PC-9 (cell line): ENCODE measurements at regions not wholly inside any gene's neighbourhood (a gene's known extent, or its start where the extent isn't known, plus 50 kb on each side); places are given as distances from the start of the nearest gene placed in this dataset.

Source experiments
- BruUV-seq: library from RNA; stranded (reverse); fragments of 400-500 nt; replicated peaks from 2 replicates; lab custom pipeline; 2021; lab: Mats Ljungman, UMichigan
- CTCF ChIA-PET: fragments of 300-600 bp; sonication (Branson Sonifier 250); formaldehyde crosslinking; loops from one replicate; lab custom pipeline; 2022; ENCODE audit warnings: antibody characterized with exemption; lab: Charles Lee
- POLR2A ChIA-PET: fragments of 300-600 bp; sonication (Branson Sonifier 250); formaldehyde crosslinking; loops from one replicate; lab custom pipeline; 2022; ENCODE audit warnings: antibody characterized with exemption; ENCODE audit not compliant: unreplicated experiment; lab: Charles Lee
- DNase-seq, 2 experiments: peaks; one replicate each; pipeline versions ENCODE4 v3.0.0 to v3.0.0-alpha.2; 2015 to 2022; ENCODE audit warnings: mixed read lengths in 1 of 2
- H2AFZ ChIP-seq: fragments of 200-600 bp; sonication (generic); 2 replicates; pipeline ENCODE4 v1.8.1; 2017; ENCODE audit warnings: antibody characterized with exemption
- H3F3A ChIP-seq: fragments of 200-600 bp; sonication (generic); 2 replicates; pipeline ENCODE4 v1.8.1; 2017; ENCODE audit warnings: antibody characterized with exemption, mild to moderate bottlenecking, low read depth; ENCODE audit not compliant: insufficient read depth
- H3K27ac ChIP-seq: fragments of 200-600 bp; sonication (generic); 2 replicates; pipeline ENCODE4 v1.6.1; 2016; ENCODE audit warnings: mixed run types
- H3K27me3 ChIP-seq: fragments of 200-600 bp; sonication (generic); 2 replicates; pipeline ENCODE4 v1.6.1; 2016; ENCODE audit warnings: low read depth, mixed run types; ENCODE audit not compliant: insufficient read depth
- H3K36me3 ChIP-seq: fragments of 200-600 bp; sonication (generic); 2 replicates; pipeline ENCODE4 v1.6.1; 2016; ENCODE audit warnings: low read depth, mixed run types
- H3K4me1 ChIP-seq: fragments of 200-600 bp; sonication (generic); replicated peaks from 2 replicates; pipeline ENCODE4 v1.6.1; 2016; ENCODE audit warnings: mixed run types; ENCODE audit not compliant: insufficient read depth
- H3K4me2 ChIP-seq: fragments of 200-600 bp; sonication (generic); 2 replicates; pipeline ENCODE4 v1.6.1; 2017; ENCODE audit warnings: mixed run types
- H3K4me3 ChIP-seq: fragments of 200-600 bp; sonication (generic); 2 replicates; pipeline ENCODE4 v1.6.1; 2016; ENCODE audit warnings: mixed run types
- H3K79me2 ChIP-seq: fragments of 200-600 bp; sonication (generic); 2 replicates; pipeline ENCODE4 v1.6.1; 2017; ENCODE audit warnings: low read depth, mixed run types
- H3K9me2 ChIP-seq: fragments of 200-600 bp; sonication (generic); 2 replicates; pipeline ENCODE4 v1.8.1; 2017; ENCODE audit warnings: mild to moderate bottlenecking; ENCODE audit not compliant: insufficient read depth
- H3K9me3 ChIP-seq: fragments of 200-600 bp; sonication (generic); 2 replicates; pipeline ENCODE4 v1.8.1; 2016; ENCODE audit warnings: low read depth; ENCODE audit not compliant: insufficient read depth
- H4K20me1 ChIP-seq: fragments of 200-600 bp; sonication (generic); 2 replicates; pipeline ENCODE4 v1.8.1; 2017; ENCODE audit not compliant: insufficient read depth
- EZH2 ChIP-seq: fragments of 200-600 bp; sonication (generic); IDR thresholded peaks from 2 replicates; pipeline ENCODE4 v1.8.0; 2017; ENCODE audit warnings: antibody characterized with exemption, low read depth
- intact Hi-C: fragments of 100-400 bp; cut with micrococcal nuclease; formaldehyde crosslinking; loops from one replicate; pipeline ENCODE4 v1.10.0; 2022; ENCODE audit not compliant: unreplicated experiment
- TF ChIP-seq, protein P1 (sequence below): fragments of 200-600 bp; sonication (generic); conservative IDR thresholded peaks from 2 replicates; pipeline ENCODE4 v1.6.1; 2017; ENCODE audit warnings: mixed run types, antibody characterized with exemption, mild to moderate bottlenecking, moderate library complexity

DNA sequence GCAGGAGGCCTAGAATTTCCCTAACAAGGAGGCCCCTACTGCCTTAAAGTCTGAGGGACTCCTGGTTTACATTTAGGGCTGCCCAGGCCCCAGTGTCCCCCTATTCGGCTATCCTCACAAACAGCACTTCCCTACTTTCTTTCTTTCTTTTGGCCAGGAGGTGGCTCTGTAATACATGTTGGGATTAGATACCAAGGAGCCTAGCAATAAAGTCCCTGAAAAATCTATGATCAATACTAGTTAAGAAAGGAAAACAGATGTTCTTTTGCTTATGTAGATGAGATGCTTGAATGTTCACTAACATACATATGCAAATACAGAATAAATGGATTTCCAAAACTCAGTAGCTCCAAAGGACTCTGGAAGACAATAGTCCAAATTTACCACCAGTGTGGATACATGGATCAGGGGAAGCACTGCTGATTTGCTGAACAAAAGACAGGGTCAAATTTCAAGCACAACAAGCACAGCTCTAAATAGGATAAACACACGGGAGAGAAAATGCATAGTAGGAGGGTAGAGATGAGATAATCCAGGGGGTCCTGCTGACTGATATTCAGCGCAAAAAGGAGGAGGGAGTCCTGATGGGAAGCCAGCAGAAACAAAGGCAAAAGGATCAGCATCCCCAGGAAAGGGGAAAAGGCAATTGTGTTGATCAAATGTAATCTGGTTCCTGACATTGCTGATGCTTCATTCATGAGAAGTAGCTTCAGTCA lies 240.0 kb downstream of the NUF2 start:
- Histone ChIP-seq H3K36me3 (no peaks in the 10 kb centered on the region), H3K27me3 (no peaks in the 10 kb centered on the region), H3K4me3 (no peak overlapping the region), H2AFZ (no peak overlapping the region), H4K20me1 (no peaks in the 10 kb centered on the region), H3K9me2 (no peaks in the 10 kb centered on the region), H3K4me2 (no peak overlapping the region), H3K9me3 (no peaks in the 10 kb centered on the region), H3K4me1 (no peaks in the 10 kb centered on the region), H3K27ac (no peak overlapping the region), H3K79me2 (no peaks in the 10 kb centered on the region), H3F3A (no peaks in the 10 kb centered on the region)
- intact Hi-C loops = no loop called here
- CTCF ChIA-PET = no interaction called here
- POLR2A ChIA-PET = no interaction called here
- no peak for DNase-seq
- TF ChIP-seq, protein P1, sequence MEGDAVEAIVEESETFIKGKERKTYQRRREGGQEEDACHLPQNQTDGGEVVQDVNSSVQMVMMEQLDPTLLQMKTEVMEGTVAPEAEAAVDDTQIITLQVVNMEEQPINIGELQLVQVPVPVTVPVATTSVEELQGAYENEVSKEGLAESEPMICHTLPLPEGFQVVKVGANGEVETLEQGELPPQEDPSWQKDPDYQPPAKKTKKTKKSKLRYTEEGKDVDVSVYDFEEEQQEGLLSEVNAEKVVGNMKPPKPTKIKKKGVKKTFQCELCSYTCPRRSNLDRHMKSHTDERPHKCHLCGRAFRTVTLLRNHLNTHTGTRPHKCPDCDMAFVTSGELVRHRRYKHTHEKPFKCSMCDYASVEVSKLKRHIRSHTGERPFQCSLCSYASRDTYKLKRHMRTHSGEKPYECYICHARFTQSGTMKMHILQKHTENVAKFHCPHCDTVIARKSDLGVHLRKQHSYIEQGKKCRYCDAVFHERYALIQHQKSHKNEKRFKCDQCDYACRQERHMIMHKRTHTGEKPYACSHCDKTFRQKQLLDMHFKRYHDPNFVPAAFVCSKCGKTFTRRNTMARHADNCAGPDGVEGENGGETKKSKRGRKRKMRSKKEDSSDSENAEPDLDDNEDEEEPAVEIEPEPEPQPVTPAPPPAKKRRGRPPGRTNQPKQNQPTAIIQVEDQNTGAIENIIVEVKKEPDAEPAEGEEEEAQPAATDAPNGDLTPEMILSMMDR = peak; percentile 61
- TF ChIP-seq EZH2 = no peak
- no TSS peak for BruUV-seq

GRCh38 chr1:163562355-163562754 lies 240.6 kb downstream of the NUF2 start:
- intact Hi-C loops = no loop called here
- Histone ChIP-seq H2AFZ (no peak overlapping the region), H3K9me2 (no peaks in the 10 kb centered on the region), H3K27me3 (no peaks in the 10 kb centered on the region), H3K4me2 (no peak overlapping the region), H3K79me2 (no peaks in the 10 kb centered on the region), H3K9me3 (no peaks in the 10 kb centered on the region), H3K4me1 (no peaks in the 10 kb centered on the region), H3K4me3 (no peak overlapping the region), H3K36me3 (no peaks in the 10 kb centered on the region), H3K27ac (no peak overlapping the region), H4K20me1 (no peaks in the 10 kb centered on the region), H3F3A (no peaks in the 10 kb centered on the region)
- POLR2A ChIA-PET = no interaction called here
- DNase-seq = no peak
- no peak for TF ChIP-seq EZH2
- TF ChIP-seq, protein P1 = no peak
- CTCF ChIA-PET = no interaction called here
- BruUV-seq = no TSS peak

DNA sequence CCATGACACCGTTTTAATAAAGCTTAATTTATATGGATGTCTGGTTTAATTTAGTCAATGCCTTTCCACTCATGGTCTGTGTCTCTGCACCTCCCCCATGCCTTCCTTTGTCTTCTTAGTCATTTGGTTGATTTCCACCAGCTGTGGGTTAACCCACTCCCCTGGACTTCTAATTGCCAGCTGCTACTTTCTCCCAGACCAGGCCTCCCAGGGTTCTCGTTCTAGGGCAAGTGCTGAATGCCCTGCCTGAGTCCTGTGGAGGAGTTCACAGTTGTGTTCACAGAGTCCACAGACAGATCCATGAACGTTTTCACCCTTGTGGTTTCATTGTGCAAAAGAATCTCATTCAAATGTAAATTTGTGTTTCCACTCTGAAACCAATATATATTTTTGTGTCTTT lies 243.4 kb downstream of the NUF2 start:
- Histone ChIP-seq H3K9me2 (no peaks in the 10 kb centered on the region), H3K27ac (no peak overlapping the region), H3K27me3 (no peaks in the 10 kb centered on the region), H3K36me3 (no peaks in the 10 kb centered on the region), H3K9me3 (no peaks in the 10 kb centered on the region), H3K4me2 (no peak overlapping the region), H3K79me2 (no peaks in the 10 kb centered on the region), H2AFZ (no peak overlapping the region), H4K20me1 (no peaks in the 10 kb centered on the region), H3K4me1 (no peaks in the 10 kb centered on the region), H3K4me3 (no peak overlapping the region), H3F3A (no peaks in the 10 kb centered on the region)
- intact Hi-C loops = no loop called here
- CTCF ChIA-PET = no interaction called here
- BruUV-seq = no TSS peak
- TF ChIP-seq EZH2 = no peak
- TF ChIP-seq, protein P1 = no peak
- POLR2A ChIA-PET = no interaction called here
- no peak for DNase-seq
